SK-N-SH (cell line): ENCODE measurements at regions not wholly inside any gene's neighbourhood (a gene's known extent, or its start where the extent isn't known, plus 50 kb on each side); places are given as distances from the start of the nearest gene placed in this dataset.

Experiments
- CHD2 ChIP-seq: fragments of 150-350 bp; IDR thresholded peaks from 2 replicates; pipeline ENCODE4 v1.6.1; 2018; ENCODE audit warnings: low read length; ENCODE audit not compliant: partially characterized antibody
- CTCF ChIP-seq: fragments of 200-600 bp; sonication (generic); IDR thresholded peaks from 2 replicates; pipeline ENCODE4 v1.6.1; 2017; ENCODE audit warnings: antibody characterized with exemption, mild to moderate bottlenecking, moderate library complexity
- EP300 ChIP-seq, 2 experiments: IDR thresholded peaks; 2 replicates each; pipeline versions ENCODE4 v1.4.0 to v1.6.1; 2012; ENCODE audit warnings: borderline replicate concordance in 1 of 2, low read depth in 1 of 2, low read length in 1 of 2
- MXI1 ChIP-seq: IDR thresholded peaks from 2 replicates; pipeline ENCODE4 v1.6.1; 2012; ENCODE audit warnings: mild to moderate bottlenecking, low read depth, low read length, improper control_type of control experiment
- PBX3 ChIP-seq: IDR thresholded peaks from 2 replicates; pipeline ENCODE4; 2012
- RAD21 ChIP-seq: IDR thresholded peaks from 2 replicates; pipeline ENCODE4 v1.6.1; 2012; ENCODE audit warnings: mild to moderate bottlenecking, low read length
- USF2 ChIP-seq: fragments of 150-350 bp; IDR thresholded peaks from 2 replicates; pipeline ENCODE4 v1.6.1; 2017; ENCODE audit warnings: antibody characterized with exemption, low read length, low read depth, borderline replicate concordance
- YY1 ChIP-seq: IDR thresholded peaks from 2 replicates; pipeline ENCODE4 v1.4.0; 2012; ENCODE audit warnings: low read depth, mild to moderate bottlenecking

GRCh38 chr7:7131273-7131672 is 51.1 kb upstream of the C1GALT1 start:
- TF ChIP-seq RAD21 (no peak), EP300 (IDR thresholded peaks at IDR 0.05; ENCODE audit: borderline replicate concordance in 1 of 2, low read depth in 1 of 2, low read length in 1 of 2) (no peak), PBX3 (no peak), CHD2 (no peak), CTCF (no peak), YY1 (no peak), USF2 (no peak), MXI1 (no peak)
